ENCODE measurements at regions not wholly inside any gene's neighbourhood (a gene's known extent, or its start where the extent isn't known, plus 50 kb on each side); places are given as distances from the start of the nearest gene placed in this dataset.

GRCh38 chr3:29099296-29099695 lies 181.6 kb upstream of the RBMS3 start:
- H3K27ac ChIP-seq (ENCODE audit: low read depth, low read length) = no peak overlapping the region
- no peaks in the 10 kb centered on the region for H4K20me1 ChIP-seq (ENCODE audit: low read depth, low read length)
- TF ChIP-seq CTCF (IDR thresholded peaks at IDR 0.05; ENCODE audit: insufficient read depth, low read length, poor library complexity, severe bottlenecking) = no peak
- no peak for TF ChIP-seq EZH2phosphoT487 (conservative IDR thresholded peaks at IDR 0.05; ENCODE audit: low read length)

GRCh38 chr3:29099775-29100174 lies 181.1 kb upstream of the RBMS3 start:
- Histone ChIP-seq H3K27ac (ENCODE audit: low read depth, low read length) (no peak overlapping the region), H4K20me1 (ENCODE audit: low read depth, low read length) (no peaks in the 10 kb centered on the region), H3F3A (ENCODE audit: insufficient read depth) (no peaks in the 10 kb centered on the region), H3K79me2 (ENCODE audit: insufficient read depth, low read length) (no peaks in the 10 kb centered on the region), H3K9me2 (replicated peaks; ENCODE audit: insufficient read depth, low read length) (no peaks in the 10 kb centered on the region), H3K36me3 (ENCODE audit: low read length) (no peaks in the 10 kb centered on the region), H3K4me2 (ENCODE audit: low read depth, low read length, poor library complexity, severe bottlenecking) (no peak overlapping the region), H3K4me3 (ENCODE audit: insufficient read depth, low read length, poor library complexity, severe bottlenecking) (no peak overlapping the region), H2AFZ (ENCODE audit: low read depth, low read length, severe bottlenecking) (no peak overlapping the region), H3K9me3 (ENCODE audit: insufficient read depth, low read length) (0 out of 2 replicates have a peak, but pooled peaks cover 5% of the 10 kb centered on the region), H3K9ac (ENCODE audit: low read length) (no peak overlapping the region), H3K27me3 (ENCODE audit: low read length) (no peaks in the 10 kb centered on the region)
- TF ChIP-seq EZH2phosphoT487 (conservative IDR thresholded peaks at IDR 0.05; ENCODE audit: low read length) = no peak
- no peak for TF ChIP-seq CTCF (IDR thresholded peaks at IDR 0.05; ENCODE audit: insufficient read depth, low read length, poor library complexity, severe bottlenecking)

More at GRCh38 chr3:29099296-29099695, 181.6 kb upstream of the RBMS3 start:
- no peak overlapping the region for H3K9ac ChIP-seq (ENCODE audit: low read length)
- no peak overlapping the region for H3K4me3 ChIP-seq (ENCODE audit: insufficient read depth, low read length, poor library complexity, severe bottlenecking)
- no peak overlapping the region for H2AFZ ChIP-seq (ENCODE audit: low read depth, low read length, severe bottlenecking)
- no peaks in the 10 kb centered on the region for H3K79me2 ChIP-seq (ENCODE audit: insufficient read depth, low read length)
- no peaks in the 10 kb centered on the region for H3K27me3 ChIP-seq (ENCODE audit: low read length)
- H3K9me3 ChIP-seq (ENCODE audit: insufficient read depth, low read length) = 0 out of 2 replicates have a peak, but pooled peaks cover 5% of the 10 kb centered on the region
- no peaks in the 10 kb centered on the region for H3F3A ChIP-seq (ENCODE audit: insufficient read depth)
- H3K9me2 ChIP-seq (replicated peaks; ENCODE audit: insufficient read depth, low read length) = no peaks in the 10 kb centered on the region
- no peak overlapping the region for H3K4me2 ChIP-seq (ENCODE audit: low read depth, low read length, poor library complexity, severe bottlenecking)
- no peaks in the 10 kb centered on the region for H3K36me3 ChIP-seq (ENCODE audit: low read length)

- Histone ChIP-seq H3K4me2 (ENCODE audit: low read depth, low read length, poor library complexity, severe bottlenecking) (no peak overlapping the region), H2AFZ (ENCODE audit: low read depth, low read length, severe bottlenecking) (no peak overlapping the region), H3K4me3 (ENCODE audit: insufficient read depth, low read length, poor library complexity, severe bottlenecking) (no peak overlapping the region), H3F3A (ENCODE audit: insufficient read depth) (no peaks in the 10 kb centered on the region), H4K20me1 (ENCODE audit: low read depth, low read length) (no peaks in the 10 kb centered on the region), H3K27me3 (ENCODE audit: low read length) (no peaks in the 10 kb centered on the region), H3K27ac (ENCODE audit: low read depth, low read length) (no peak overlapping the region), H3K36me3 (ENCODE audit: low read length) (no peaks in the 10 kb centered on the region), H3K9ac (ENCODE audit: low read length) (no peak overlapping the region), H3K9me3 (ENCODE audit: insufficient read depth, low read length) (0 out of 2 replicates have a peak, but pooled peaks cover 5% of the 10 kb centered on the region), H3K79me2 (ENCODE audit: insufficient read depth, low read length) (no peaks in the 10 kb centered on the region), H3K9me2 (replicated peaks; ENCODE audit: insufficient read depth, low read length) (no peaks in the 10 kb centered on the region)
- no peak for TF ChIP-seq CTCF (IDR thresholded peaks at IDR 0.05; ENCODE audit: insufficient read depth, low read length, poor library complexity, severe bottlenecking)
- no peak for TF ChIP-seq EZH2phosphoT487 (conservative IDR thresholded peaks at IDR 0.05; ENCODE audit: low read length)
Measured at GRCh38 chr3:29100292-29100691, 180.6 kb upstream of the RBMS3 start.
